Ovary (tissue), 4 donors: ENCODE measurements at regions not wholly inside any gene's neighbourhood (a gene's known extent, or its start where the extent isn't known, plus 50 kb on each side); places are given as distances from the start of the nearest gene placed in this dataset. TPM values are rescaled to one million over a fixed set of nuclear protein-coding genes. Genes with fewer than 3 reads are reported as not detected.

ENCODE experiments used
- microRNA-seq, 3 donors: library from miRNA; unstranded; fragments of <30 nt; microRNA quantifications; one replicate each; pipeline versions ENCODE4 to v1.2.0, GENCODE V29; 2019 to 2020
- small RNA-seq: library from RNA; depleted of rRNA; stranded (forward); fragments of <200 nt; gene quantifications from one replicate; pipeline ENCODE3, GENCODE V24; 2016
- donor health status: DM: no; HTN: no; CAD: no; lungs with moderate emphysema.
- donor health status: DM: no; HTN: no; CAD: no.
- donor health status: DM: yes; HTN: yes; CAD: no.

Small RNA genes in the stretch of these regions (microRNA-seq; reads per million reads assigned to microRNA genes)
- 0 reads per million in 3 donors for gene MIR8079

Small RNA genes in the stretch of these regions (small RNA-seq; reads per million reads assigned to genes)
- not detected for gene MIR8079
